ENCODE measurements at regions not wholly inside any gene's neighbourhood (a gene's known extent, or its start where the extent isn't known, plus 50 kb on each side); places are given as distances from the start of the nearest gene placed in this dataset.

GRCh38 chr6:30819297-30819917, 64.9 kb upstream of the DDR1 start:
- DNase-seq (ENCODE audit: low read depth in 1 of 2, low spot score in 1 of 2) (no peak), FAIRE-seq (no peak), ATAC-seq (no peak)
- 93% methylated on average over 10 of the region's 10 CpGs for WGBS (ENCODE audit: missing lambda C conversion rate)
- TF ChIP-seq TFCP2L1 (CRISPR knock-in tag; IDR thresholded peaks at IDR 0.05), result no peak
- TF ChIP-seq MYC (IDR thresholded peaks at IDR 0.05; ENCODE audit: borderline replicate concordance, low read length), result no peak
- no peak for TF ChIP-seq MAZ (IDR thresholded peaks at IDR 0.05; ENCODE audit: borderline replicate concordance, low read depth, low read length)
- TF ChIP-seq CBX2 (IDR thresholded peaks at IDR 0.05; ENCODE audit: borderline replicate concordance, low read depth), result no peak
- TF ChIP-seq RCOR1 (IDR thresholded peaks at IDR 0.05; ENCODE audit: low read depth, low read length), result no peak
- TF ChIP-seq ELK1 (IDR thresholded peaks at IDR 0.05; ENCODE audit: low read depth, low read length), result no peak
- TF ChIP-seq SMC3 (IDR thresholded peaks at IDR 0.05), result no peak
- TF ChIP-seq, protein P1, sequence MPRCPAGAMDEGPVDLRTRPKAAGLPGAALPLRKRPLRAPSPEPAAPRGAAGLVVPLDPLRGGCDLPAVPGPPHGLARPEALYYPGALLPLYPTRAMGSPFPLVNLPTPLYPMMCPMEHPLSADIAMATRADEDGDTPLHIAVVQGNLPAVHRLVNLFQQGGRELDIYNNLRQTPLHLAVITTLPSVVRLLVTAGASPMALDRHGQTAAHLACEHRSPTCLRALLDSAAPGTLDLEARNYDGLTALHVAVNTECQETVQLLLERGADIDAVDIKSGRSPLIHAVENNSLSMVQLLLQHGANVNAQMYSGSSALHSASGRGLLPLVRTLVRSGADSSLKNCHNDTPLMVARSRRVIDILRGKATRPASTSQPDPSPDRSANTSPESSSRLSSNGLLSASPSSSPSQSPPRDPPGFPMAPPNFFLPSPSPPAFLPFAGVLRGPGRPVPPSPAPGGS (IDR thresholded peaks at IDR 0.05), result no peak
- no peak for TF ChIP-seq NR3C1 (IDR thresholded peaks at IDR 0.05)
- ChIA-PET POLR2A (interaction anchor here (0.9 to 3.7 kb wide), 4 partner anchors 38 to 99 kb away, joined by 4 to 21 read pairs (median 13); partner anchors contain the start of genes FLOT1 and IER3), CTCF (interaction anchor here (1.0 to 4.8 kb wide), 16 partner anchors 8 to 260 kb away, joined by 3 to 35 read pairs (median 5); partner anchors contain the start of gene FLOT1)
- Histone ChIP-seq H3K4me3 (no peak overlapping the region), H3K27ac (peak overlapping the region; percentile 80 to 90), H3K9me3 (no peaks in the 10 kb centered on the region), H3K4me1 (peaks cover 61% of the 10 kb centered on the region), H3K4me2 (peak overlapping the region; percentile 42)

- H3K4me2 ChIP-seq, result peak overlapping the region; percentile 47
- H3K4me1 ChIP-seq, result peaks cover 71% of the 10 kb centered on the region
- ATAC-seq (peak; percentile 41; a peak in 3 of 6 replicates), DNase-seq (ENCODE audit: low read depth in 1 of 2, low spot score in 1 of 2) (peak; percentile 18 to 69), FAIRE-seq (no peak)
- H3K9me3 ChIP-seq, result no peaks in the 10 kb centered on the region
- ChIA-PET POLR2A (interaction anchor here (0.7 to 3.7 kb wide), 4 partner anchors 37 to 111 kb away, joined by 3 to 21 read pairs (median 13); partner anchors contain the start of gene IER3), CTCF (interaction anchor here (1.1 to 4.6 kb wide), 9 partner anchors 9 to 96 kb away, joined by 3 to 35 read pairs (median 5); partner anchors contain the start of genes FLOT1 and VARS2)
- TF ChIP-seq, protein P2, sequence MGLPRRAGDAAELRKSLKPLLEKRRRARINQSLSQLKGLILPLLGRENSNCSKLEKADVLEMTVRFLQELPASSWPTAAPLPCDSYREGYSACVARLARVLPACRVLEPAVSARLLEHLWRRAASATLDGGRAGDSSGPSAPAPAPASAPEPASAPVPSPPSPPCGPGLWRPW (IDR thresholded peaks at IDR 0.05), result no peak
- TF ChIP-seq CEBPB (IDR thresholded peaks at IDR 0.05) (peak; percentile 66 to 69; a peak in 3 of 4 replicates), MAZ (IDR thresholded peaks at IDR 0.05; ENCODE audit: borderline replicate concordance, low read depth, low read length) (no peak), GATA3 (IDR thresholded peaks at IDR 0.05; ENCODE audit: borderline replicate concordance) (no peak), ZSCAN20 (CRISPR knock-in tag; IDR thresholded peaks at IDR 0.05) (peak; percentile 49; the same call in 1 of the 2 replicates), MAFK (IDR thresholded peaks at IDR 0.05; ENCODE audit: partially characterized antibody) (peak; percentile 80), FOSL2 (IDR thresholded peaks at IDR 0.05) (no peak), FOSL2 (CRISPR knock-in tag; IDR thresholded peaks at IDR 0.05) (peak; percentile 12; the same call in 1 of the 2 replicates), EP300 (IDR thresholded peaks at IDR 0.05) (no peak), HOXB13 (CRISPR knock-in tag; IDR thresholded peaks at IDR 0.05; ENCODE audit: low read depth) (no peak), HOXA7 (CRISPR knock-in tag; IDR thresholded peaks at IDR 0.05) (no peak), CBX2 (IDR thresholded peaks at IDR 0.05; ENCODE audit: borderline replicate concordance, low read depth) (no peak), POLR2A (IDR thresholded peaks at IDR 0.05; ENCODE audit: low read length) (no peak)
- WGBS (ENCODE audit: missing lambda C conversion rate), result 55% methylated on average over 4 of the region's 4 CpGs
- H3K27ac ChIP-seq, result peak overlapping the region; percentile 80 to 90
- H3K4me3 ChIP-seq, result no peak overlapping the region
Observed at GRCh38 chr6:30818391-30818841, 65.9 kb upstream of the DDR1 start.

Data from A549 (cell line).